Mammary epithelial cell (primary cell): ENCODE measurements at regions not wholly inside any gene's neighbourhood (a gene's known extent, or its start where the extent isn't known, plus 50 kb on each side); places are given as distances from the start of the nearest gene placed in this dataset.

Experiments
- EZH2 ChIP-seq: IDR thresholded peaks from 2 replicates; pipeline ENCODE4 v1.6.1; 2012; ENCODE audit warnings: low read length, inconsistent platforms, borderline replicate concordance
- TF ChIP-seq, protein P1 (sequence below), 2 donors: IDR thresholded peaks in 1 of 2; conservative IDR thresholded peaks in 1 of 2; 2 replicates each; pipeline ENCODE4 v1.5.1; 2011 to 2012; ENCODE audit warnings: inconsistent platforms in 2 of 2, low read length in 2 of 2, mild to moderate bottlenecking in 2 of 2, control low read depth in 1 of 2, low read depth in 1 of 2; ENCODE audit not compliant: insufficient read depth in 1 of 2; ENCODE audit errors: extremely low read depth in 1 of 2

DNA sequence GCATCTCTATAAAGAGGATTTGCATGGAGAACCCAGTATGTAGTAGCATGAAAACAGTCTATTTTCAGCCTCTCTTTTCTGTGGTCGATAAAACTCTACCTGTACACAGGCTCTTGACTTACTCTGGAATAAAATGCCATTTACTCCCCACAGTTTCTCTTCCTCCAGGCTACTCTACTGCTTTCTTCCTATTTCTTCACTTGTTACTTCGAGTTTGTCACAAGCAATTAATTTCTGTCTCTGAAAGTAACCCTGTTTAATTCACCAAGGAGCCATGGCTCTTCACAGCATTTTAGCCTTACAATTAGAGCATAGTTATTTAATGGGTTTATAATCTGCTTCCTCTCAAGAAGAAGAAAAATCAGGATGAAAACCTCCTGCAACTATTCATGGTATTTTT is 472.9 kb upstream of the PRKX start:
- TF ChIP-seq, protein P1, sequence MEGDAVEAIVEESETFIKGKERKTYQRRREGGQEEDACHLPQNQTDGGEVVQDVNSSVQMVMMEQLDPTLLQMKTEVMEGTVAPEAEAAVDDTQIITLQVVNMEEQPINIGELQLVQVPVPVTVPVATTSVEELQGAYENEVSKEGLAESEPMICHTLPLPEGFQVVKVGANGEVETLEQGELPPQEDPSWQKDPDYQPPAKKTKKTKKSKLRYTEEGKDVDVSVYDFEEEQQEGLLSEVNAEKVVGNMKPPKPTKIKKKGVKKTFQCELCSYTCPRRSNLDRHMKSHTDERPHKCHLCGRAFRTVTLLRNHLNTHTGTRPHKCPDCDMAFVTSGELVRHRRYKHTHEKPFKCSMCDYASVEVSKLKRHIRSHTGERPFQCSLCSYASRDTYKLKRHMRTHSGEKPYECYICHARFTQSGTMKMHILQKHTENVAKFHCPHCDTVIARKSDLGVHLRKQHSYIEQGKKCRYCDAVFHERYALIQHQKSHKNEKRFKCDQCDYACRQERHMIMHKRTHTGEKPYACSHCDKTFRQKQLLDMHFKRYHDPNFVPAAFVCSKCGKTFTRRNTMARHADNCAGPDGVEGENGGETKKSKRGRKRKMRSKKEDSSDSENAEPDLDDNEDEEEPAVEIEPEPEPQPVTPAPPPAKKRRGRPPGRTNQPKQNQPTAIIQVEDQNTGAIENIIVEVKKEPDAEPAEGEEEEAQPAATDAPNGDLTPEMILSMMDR (conservative IDR thresholded peaks at IDR 0.05 in 1 of 2, IDR thresholded peaks at IDR 0.05 in 1 of 2; ENCODE audit: extremely low read depth in 1 of 2, insufficient read depth in 1 of 2, low read depth in 1 of 2, low read length in 2 of 2), result no peak
- TF ChIP-seq EZH2, result no peak
